ENCODE measurements at regions not wholly inside any gene's neighbourhood (a gene's known extent, or its start where the extent isn't known, plus 50 kb on each side); places are given as distances from the start of the nearest gene placed in this dataset.
A peak's percentile ranks its signal among the peaks of the same experiment; 100 is the strongest.

DNA sequence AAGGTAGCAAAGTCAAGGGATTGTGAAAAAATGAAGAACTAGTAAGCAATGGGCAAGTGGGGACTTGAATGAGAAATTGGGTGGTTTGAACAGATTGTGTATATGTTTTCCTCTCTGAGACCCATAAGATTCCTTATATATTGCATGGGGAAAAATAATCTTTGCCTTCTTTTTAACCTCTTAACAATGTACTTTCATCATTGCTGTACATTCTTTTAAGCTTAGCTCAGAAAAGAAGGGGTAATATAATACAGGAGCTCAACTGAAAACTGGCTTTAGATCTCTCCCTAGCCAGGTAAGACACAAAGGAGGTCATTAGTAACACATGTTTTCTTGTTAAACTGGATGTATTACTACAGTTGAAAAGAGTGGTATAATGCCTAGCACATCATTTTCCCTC lies 287.2 kb downstream of the RNF144B start:
- DNase-seq, result no peak

DNA sequence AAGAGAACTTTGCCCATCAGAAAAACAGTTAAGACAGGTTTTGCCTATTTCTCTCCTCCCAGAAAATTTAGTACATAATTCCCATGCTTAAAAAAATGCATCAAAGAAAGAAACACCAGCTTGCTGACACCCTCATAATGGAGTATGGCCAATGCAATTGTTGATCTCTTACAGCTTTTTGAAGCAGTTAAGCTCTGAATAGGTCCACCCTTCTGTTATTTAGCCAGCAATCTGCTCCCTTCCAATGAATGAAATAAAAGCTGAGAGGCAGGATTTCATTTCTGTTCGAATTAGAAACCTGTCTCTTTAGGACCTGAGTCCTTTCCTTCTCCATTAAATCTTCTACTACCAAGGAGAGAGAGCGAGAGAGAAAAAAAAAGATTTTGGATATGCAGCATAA lies 288.7 kb downstream of the RNF144B start:
- DNase-seq, result no peak

DNA sequence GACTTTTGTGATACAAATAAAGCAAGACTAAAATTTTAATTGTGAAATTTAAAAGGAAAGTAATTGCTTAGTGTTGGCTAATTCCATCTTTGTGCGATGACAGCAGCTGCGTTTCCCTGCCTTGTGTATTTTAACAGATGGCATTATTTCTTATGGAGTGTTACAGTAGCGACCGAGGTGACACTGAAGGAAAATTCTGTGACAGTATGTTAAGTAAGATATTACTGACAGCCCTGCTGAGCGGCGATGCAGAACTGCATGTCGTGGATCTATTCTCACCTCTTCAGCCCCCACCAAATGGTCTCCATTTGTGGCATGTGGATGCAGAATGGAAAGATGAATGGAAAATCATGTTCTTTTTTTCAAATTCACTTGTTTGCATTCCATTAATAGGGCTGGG lies 289.4 kb downstream of the RNF144B start:
- DNase-seq, result no peak

DNA sequence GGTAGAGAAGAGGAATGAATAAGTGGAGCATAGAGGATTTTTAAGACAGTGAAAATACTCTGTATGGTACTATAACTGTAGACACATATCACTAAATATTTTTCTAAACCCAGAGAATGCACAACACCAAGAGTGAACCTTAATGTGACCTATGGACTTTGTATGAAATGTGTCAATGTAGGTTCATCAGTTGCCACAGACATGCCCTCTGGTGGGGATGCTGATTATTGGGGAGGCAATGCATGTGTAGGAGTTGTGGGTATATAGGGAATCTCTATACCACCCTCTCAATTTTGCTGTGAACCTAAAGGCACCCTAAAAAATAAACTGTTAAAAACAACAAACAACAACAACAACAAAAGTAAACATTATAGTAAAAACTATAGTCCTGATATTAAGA lies 293.7 kb downstream of the RNF144B start:
- no peak for DNase-seq

DNA sequence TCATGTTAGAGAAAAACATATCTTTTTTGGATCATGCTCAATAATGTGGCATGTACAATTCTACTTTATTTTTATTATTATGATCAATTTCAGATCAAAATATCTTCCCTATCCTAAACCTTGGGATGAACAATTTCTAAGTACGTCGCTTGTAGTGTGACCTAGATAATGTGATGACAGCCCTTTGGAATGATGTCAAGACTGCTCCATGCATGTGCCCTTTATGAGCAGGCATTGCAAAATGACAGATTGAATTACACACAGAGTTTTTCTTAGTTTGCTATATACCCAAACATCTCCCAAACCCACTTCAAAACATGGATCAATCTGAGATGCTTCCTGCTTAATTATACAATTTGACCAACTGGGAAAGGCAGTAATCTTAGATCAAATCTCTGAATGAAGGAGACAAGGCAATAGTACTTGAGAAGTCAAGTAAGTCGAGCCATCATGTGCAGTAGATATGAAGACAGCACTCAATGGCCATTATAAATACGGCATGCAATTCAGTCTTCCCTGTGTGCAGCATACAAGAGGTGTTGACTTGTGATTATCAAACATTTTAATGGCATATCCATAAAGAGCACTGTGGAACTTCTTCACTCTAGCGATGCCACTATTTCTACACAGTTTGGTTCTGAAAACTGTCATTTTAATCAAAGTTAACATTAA lies 294.8 kb downstream of the RNF144B start:
- peak; percentile 47 for DNase-seq

DNA sequence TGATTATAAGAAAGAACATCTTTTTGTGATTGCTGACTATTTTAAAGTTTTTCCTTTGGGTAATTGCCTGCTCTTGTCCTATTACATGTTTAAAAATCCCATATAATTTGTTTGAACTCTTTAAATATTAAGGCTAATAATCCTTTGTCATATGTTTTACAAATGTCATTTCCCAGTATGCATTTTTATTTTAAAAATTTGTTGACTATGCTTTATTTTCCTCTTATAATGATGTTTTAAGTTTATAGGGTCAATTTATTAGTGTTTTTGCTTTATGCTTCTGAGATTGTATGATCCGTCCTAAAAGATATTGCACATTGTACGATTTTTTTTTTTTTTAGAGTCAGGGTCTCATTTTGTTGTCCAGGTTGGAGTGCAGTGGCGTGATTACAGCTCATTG lies 297.2 kb downstream of the RNF144B start:
- no peak for DNase-seq

DNA sequence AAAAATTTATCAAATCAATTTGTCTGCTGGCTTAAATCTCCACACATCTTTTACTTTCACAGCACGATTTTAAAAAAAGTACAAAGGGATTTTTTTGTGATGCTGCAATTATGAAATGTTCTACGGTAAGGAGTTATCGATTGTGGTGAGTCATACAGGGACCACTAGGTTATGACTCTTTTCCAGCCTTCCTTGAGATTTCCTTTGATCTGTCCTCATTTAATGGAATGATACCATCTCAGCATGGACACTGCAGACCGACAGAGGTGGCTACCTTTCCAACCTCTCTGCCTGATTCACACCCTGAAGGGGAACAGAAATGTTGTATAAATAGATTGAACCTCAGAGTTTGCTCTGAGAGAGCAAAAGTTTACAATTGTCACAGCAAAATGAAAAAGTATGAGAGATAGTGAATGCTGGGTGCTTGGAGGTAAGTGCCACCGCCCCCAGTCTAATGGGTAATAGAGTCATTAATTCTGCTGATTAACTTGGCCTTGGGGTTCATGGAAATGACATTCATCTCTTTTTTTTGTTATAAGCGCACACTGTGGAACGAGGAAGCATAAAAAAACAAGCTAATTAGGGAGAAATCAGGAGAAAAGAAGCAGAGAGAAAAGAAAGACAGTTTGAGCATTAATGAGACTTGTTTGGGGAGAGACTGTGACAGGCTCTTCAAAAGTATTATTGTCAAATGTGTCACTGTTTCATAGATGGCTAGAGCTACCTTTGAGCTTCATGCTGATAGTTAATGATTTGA lies 306.0 kb downstream of the RNF144B start:
- DNase-seq, result no peak

DNA sequence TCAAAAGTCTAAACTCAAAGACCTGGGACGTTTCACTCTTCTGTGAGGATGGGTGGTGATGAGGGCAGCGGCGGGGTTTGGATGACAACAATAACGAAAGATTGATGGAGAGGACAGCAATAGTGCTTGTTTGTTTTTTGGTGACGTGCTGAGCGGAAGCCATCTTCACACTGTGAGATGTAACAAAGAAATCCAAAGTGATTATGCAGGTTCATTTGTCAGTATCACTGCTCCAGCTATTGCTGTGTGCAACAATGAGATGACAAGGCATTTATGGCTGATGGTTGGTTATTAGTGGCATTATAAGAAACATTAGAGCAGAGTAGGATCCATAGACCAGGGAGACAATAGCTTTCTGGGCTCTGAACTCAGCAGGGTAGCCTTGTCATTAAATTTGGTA lies 306.7 kb downstream of the RNF144B start:
- no peak for DNase-seq

DNA sequence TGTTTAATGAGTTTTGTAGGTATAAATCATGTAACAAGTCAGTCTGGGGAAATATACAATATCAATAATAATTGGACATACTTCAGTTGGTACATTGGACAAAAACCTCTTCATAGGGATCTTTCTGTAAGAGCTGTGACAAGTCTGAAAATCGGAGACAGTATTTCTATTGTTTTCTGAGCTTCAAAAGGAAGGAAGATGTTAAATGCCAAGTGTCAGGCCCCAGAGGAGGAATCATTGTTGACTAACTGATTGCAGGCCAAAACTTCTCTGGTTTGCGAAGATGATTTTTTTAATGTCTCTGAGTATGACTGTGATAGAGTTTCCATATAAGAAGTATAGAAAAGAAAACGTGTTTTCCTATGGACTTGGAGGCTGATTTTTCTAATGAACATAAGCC lies 316.4 kb downstream of the RNF144B start:
- DNase-seq, result no peak

DNA sequence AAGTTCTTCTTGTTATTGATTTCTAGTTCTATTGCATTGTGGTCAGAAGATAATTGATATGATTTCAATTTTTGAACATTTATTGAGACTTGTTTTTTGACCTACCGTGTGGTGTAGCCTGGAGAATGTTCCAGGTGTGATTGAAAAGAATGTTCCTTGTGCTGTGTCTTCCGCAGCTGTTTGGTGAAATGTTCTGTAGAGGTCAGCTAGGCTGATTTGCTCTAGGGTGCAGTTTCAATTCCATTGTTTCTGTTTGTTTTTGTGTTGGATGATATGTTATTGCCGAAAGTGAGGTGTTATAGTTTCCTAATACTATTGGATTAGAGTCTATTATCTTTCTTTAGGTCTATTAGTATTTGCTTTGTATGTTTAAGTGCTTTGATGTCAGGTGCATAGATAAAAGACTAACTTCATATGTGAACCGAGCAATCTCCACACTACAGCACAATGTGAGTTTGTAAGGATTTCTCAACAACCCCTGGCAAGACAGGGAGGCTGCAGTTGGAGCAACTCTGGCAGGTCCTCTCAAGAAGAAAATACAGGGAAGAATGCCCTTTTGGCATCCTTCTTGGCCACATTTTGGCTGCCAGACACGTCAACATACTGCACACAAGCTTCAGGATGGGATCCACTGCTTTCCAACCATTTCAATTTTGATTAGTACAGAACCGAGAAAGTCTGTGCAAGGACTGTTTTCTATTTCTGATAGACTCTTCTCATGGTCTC lies 320.7 kb downstream of the RNF144B start:
- no peak for DNase-seq

DNA sequence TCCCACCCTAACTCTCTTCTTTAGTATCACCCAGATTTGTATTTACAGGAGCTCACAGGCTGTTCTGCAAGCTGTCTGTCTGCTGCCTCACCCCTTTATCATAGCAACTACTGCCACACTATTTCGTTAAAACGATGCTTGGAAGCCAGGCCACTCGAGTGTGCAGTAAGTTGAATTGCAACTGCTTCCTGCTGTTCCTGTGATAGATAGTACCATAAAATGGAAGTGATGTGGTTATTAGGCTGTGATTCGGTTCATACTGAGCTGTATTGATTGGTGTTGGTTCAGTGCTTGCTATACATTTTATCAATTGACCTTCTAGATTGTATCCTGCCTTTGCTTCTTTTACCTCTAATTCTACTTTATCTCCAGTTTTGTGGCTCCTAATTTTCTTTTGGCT lies 325.4 kb downstream of the RNF144B start:
- no peak for DNase-seq

DNA sequence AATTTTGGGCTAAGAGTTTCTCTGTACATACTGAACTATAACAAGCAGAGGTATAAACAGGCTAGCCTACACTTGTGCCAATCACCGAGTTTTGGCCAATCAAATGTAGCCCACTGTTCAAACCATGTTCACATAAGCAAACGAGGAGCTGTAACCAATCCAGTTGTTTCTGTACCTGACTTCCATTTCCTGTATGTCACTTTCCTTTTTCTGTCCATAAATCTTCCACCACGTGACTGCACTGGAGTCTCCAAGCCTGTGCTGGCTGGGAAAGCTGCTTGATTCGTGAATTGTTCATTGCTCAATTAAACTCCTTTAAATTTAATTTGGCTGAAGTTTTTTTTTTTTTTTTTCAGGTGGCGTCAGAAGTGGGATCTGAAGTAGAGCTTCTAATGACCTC lies 332.9 kb downstream of the RNF144B start:
- no peak for DNase-seq

DNA sequence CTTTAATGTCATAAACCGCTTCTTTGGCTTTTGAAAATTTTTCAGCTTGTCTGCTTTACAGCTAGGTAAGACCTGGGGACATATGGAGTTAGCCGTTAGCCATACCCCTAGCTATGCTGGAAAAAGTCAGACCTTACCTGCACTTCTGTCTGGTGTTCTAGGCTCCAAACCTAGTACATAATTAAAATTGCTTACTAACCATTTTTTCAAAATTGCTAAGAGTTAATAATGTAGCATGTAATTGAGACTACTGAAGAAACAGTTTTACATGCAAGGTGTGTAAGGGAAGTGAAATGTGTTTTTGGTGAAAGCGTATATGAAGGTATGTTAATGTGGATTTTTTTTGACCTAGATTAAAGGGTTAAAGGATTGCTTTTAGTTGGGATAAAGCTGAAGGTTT lies 336.9 kb downstream of the RNF144B start:
- no peak for DNase-seq

DNA sequence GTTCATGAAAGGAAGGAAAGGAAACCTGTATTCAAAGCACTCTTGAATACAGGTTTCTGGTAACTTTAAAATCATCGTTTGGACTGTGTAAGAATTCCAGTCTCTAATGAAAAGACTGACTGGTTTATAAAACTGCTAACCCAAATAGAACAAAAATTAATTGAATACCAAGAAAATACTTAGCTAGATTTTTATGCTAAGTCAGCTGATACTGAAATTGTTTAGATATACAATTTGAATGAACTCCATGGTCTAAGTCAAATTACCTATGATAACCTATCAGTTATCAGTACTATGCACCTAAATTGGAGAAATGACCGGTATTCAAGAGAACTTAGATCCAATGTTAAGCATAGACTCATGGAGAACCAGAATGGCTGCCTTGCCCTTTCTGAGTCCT lies 338.3 kb downstream of the RNF144B start:
- no peak for DNase-seq

DNA sequence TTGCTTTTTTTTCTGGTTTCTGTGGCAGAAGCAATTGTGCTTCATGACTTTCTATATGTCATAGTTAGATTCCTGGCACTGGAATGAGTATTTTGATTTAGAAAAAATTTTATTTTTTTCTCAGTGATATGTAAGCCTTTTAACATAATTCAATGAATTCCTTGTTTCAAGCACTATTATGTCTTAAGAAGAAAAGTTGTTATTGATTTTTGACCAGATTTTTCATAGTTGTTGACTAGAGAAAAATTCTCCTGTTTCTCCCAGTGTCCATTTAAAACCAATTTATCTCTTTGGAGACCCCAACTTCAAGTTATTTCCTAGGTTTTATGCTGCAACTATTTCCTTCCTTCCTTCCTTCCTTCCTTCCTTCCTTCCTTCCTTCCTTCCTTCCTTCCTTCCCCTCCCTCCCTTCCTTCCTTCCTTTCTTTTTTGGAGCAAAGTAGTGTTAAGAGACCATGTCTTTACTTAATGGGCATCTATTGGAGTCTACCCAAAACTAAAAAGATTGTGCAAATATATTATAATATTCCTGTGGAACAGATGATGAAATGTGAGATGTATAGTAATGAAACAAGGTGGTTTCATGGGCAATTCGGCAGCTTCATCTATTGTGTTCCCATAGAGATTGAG lies 346.9 kb downstream of the RNF144B start:
- DNase-seq, result no peak

DNA sequence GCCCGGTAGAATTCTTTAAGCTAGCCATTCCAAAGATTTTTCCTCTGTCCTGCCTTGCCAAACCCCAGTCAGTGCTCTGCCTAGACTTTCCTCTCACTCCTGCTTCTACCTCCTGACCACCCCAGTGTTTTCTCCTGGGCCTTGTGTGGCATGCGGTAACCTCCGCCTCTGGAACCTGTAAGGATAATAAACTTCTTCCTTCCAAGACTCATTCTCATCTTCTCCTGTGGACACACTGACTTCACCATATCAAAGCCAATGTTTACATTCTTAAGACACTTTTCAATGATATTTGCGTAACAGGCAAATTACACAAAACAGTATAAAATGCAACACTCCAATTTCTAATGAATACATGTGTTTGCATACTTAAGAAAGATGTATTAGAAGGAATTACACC lies 354.6 kb downstream of the RNF144B start:
- DNase-seq, result no peak

DNA sequence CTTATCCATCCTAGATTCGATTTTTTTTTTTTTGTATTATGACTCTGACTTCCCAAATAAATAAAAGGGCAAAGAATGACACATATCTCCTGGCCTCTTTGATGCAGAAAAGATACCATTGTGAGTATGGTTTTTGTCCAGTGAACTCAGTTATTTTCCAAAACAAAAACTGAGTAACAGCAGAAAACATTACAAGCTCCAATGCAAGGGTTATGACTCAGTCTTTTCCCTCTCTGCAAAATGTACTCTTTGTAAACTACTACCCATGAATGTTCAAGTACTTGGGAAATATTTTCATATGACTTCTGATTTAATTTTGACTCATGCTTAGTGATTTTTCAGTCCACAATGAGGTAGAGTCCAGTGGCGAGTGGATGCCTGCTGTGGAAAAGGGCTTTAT lies 355.3 kb downstream of the RNF144B start:
- DNase-seq, result no peak

DNA sequence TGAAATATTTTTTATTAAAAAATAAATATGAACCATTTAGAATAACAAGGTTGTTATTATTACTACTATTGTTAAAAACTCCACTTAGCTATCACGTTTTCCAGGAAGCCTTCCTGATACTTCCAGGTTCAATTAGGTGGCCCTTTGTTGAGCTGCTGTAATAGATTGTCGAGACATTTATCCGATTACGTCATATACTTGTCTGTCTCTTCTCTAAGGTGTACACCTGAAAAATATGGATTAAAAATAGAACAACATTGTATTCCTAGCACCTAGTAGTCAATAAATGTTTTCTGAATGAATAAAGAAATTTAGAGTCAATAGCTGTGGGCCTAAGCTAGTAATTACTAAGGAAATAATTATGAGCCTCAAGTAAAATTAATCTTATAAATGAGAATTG lies 359.6 kb downstream of the RNF144B start:
- DNase-seq, result no peak

DNA sequence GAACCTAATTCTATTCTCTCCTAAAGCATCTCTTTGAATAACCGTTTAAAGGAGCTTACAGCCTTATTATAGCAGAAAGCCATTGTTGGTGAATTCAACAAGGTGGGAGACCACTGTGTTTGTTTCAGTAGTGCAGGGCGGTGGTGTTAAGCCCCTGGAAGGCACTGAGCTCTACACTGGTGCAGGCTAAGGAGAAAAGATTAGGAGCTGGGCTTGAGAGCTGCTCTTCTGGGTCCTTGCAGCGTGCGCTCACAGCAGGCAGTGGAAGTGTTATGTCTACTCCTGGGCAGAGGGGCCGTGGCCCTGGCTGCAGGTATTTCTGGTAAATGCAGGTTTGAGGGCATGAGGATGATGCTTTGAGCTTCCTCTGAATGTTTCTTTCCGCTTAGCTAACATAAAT lies 361.2 kb downstream of the RNF144B start:
- DNase-seq, result no peak

DNA sequence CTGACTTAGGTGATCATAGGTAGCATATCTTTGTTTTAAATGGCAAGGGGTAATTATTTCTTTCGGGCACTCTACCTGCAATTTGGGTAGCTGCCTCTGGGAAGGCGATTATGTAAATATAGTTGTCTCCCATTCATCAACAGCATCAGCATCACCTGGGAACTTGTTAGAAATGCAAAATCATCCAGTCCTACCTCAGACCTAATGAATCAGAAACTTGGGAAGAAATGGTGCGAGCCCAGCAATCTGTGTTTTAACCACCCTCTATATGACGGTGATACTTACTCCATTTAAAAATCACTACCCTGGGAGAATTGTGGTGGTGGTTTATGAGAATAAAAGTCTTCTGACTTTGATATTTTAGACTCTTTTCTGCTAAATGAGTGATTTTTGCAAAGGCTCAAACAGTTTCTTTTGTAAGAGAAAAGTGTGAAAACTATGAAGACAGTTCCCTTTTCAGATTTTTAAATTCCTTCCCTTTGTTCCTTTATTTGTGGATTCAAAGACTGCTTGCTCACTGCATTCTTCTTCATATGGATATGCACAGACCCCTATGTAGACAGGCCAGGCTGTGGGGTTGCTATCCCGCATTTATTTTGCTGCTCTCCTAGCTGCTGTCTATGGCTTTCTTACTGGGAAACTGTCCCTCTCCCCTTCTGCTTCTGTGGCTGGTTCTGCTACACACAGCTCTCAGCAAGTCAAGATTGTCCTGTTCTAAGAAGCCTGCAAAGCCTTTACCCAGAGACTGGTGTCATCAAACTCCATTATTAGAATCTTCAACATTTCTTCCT lies 365.3 kb downstream of the RNF144B start:
- DNase-seq, result no peak

DNA sequence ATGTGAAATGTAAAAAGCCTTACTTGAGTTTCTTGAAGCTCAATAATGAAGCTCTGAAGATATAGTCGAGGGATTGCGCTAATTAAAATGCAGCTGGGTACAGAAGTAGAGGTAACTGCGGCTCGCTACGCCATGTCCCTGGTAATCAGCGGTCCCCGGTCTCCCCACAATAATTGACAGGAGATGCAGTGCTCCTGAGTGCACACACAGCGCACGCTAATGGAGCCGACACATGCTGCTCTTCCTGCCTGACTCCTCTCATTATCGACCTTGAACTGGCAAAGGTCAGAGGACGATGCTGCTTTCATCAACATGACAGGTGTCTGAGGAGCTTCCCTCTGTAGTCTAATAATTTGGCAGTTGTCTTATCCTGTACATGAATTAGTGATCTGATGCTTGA lies 365.9 kb downstream of the RNF144B start:
- no peak for DNase-seq

DNA sequence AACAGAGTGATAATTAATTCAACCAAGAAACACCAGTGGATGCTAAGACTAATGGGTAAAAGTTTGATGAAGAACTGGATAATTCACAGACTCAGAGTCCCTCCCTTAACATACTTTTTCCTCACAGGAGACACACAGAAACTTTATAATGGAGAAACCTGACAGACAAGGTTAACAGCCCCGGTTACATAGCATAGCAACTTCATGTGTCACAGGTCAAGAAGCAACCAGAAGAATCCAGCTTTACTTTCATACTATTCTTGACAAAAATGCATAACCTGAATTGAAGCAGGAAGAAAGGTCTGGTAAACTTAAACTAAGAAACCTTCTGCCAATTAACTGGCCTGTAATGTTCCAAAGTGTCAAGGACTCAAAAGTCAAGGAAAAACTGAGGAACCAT lies 375.9 kb downstream of the RNF144B start:
- no peak for DNase-seq
